HepG2 (cell line): ENCODE measurements at regions not wholly inside any gene's neighbourhood (a gene's known extent, or its start where the extent isn't known, plus 50 kb on each side); places are given as distances from the start of the nearest gene placed in this dataset.

ENCODE experiments used
- ATAC-seq: fragments of 200-7000 bp; cut with Tn5 transposase; 3 replicates; pipeline ENCODE4 v1.9.1; 2020; ENCODE audit warnings: mild to moderate bottlenecking, moderate library complexity
- BruUV-seq: library from RNA; stranded (reverse); fragments of 400-500 nt; replicated peaks from 2 replicates; lab custom pipeline; 2021; lab: Mats Ljungman, UMichigan
- CTCF ChIA-PET: fragments of 300-600 bp; formaldehyde crosslinking; extraction: SDS; loops from one replicate; lab custom pipeline; 2021; ENCODE audit warnings: low total read pairs, inconsistent platforms, low intra/inter-chr PET ratio; lab: Yijun Ruan, JAX
- POLR2A ChIA-PET: fragments of 350-600 bp; sonication (Branson Sonifier 250); formaldehyde crosslinking; loops from one replicate; lab custom pipeline; 2020; ENCODE audit warnings: antibody characterized with exemption, inconsistent platforms; lab: Yijun Ruan, JAX
- DNase-seq: peaks from one replicate; pipeline ENCODE4 v3.0.0-alpha.2; 2015; ENCODE audit warnings: low spot score
- FAIRE-seq: peaks from 3 replicates; lab custom pipeline; 2011; peaks lifted over from hg19 to GRCh38; lab: Jason Lieb, UNC
- H2AFZ ChIP-seq: one replicate; pipeline ENCODE4 v1.6.1; 2011; ENCODE audit warnings: low read length, inconsistent platforms
- H3K27ac ChIP-seq: fragments of 300-600 bp; 3 replicates; pipeline ENCODE4 v1.8.0; 2011; ENCODE audit warnings: mixed run types, mild to moderate bottlenecking, mixed read lengths, low read length, inconsistent platforms; ENCODE audit not compliant: insufficient read depth; ENCODE audit errors: extremely low read length
- H3K27me3 ChIP-seq, 2 experiments: fragments of 200-600 bp in 1 of 2; 2 replicates in 1 of 2; 3 replicates in 1 of 2; pipeline versions ENCODE4 v1.6.0 to v1.8.0; 2011; ENCODE audit warnings: low read length in 2 of 2, mild to moderate bottlenecking in 2 of 2, moderate library complexity in 2 of 2, inconsistent platforms in 1 of 2; ENCODE audit not compliant: insufficient read depth in 2 of 2, control insufficient read depth in 1 of 2
- H3K36me3 ChIP-seq, 2 experiments: fragments of 200-600 bp in 1 of 2; replicated peaks in 1 of 2; 2 replicates in 1 of 2; 3 replicates in 1 of 2; pipeline versions ENCODE4 v1.5.1 to v1.8.0; 2011; ENCODE audit warnings: low read length in 2 of 2, inconsistent platforms in 1 of 2; ENCODE audit not compliant: insufficient read depth in 2 of 2, control insufficient read depth in 1 of 2
- H3K4me1 ChIP-seq: 2 replicates; pipeline ENCODE4 v1.5.1; 2012; ENCODE audit warnings: low read length, inconsistent platforms; ENCODE audit not compliant: insufficient read depth
- H3K4me2 ChIP-seq: 2 replicates; pipeline ENCODE4 v1.6.0; 2011; ENCODE audit warnings: low read depth, low read length, inconsistent platforms
- H3K4me3 ChIP-seq, 3 experiments: fragments of 200-600 bp in 1 of 3; sonication (generic), shearing (Covaris generic) in 1 of 3; replicated peaks in 1 of 3; 2 replicates each; pipeline ENCODE4 v1.5.1; 2011 to 2016; ENCODE audit warnings: low read length in 3 of 3, inconsistent platforms in 2 of 3, low read depth in 2 of 3, mild to moderate bottlenecking in 2 of 3, control low read depth in 1 of 3, mixed read lengths in 1 of 3; ENCODE audit not compliant: insufficient read depth in 1 of 3
- H3K79me2 ChIP-seq: one replicate; pipeline ENCODE4 v1.6.1; 2011; ENCODE audit warnings: low read length, inconsistent platforms; ENCODE audit not compliant: insufficient read depth
- H3K9ac ChIP-seq: 2 replicates; pipeline ENCODE4 v1.6.0; 2011; ENCODE audit warnings: mild to moderate bottlenecking, low read depth, low read length, inconsistent platforms; ENCODE audit not compliant: insufficient read depth
- H3K9me3 ChIP-seq: 2 replicates; pipeline ENCODE4 v1.5.1; 2012; ENCODE audit warnings: mild to moderate bottlenecking, low read length
- H4K20me1 ChIP-seq: 2 replicates; pipeline ENCODE4 v1.6.0; 2011; ENCODE audit warnings: inconsistent platforms, mild to moderate bottlenecking, low read length, moderate library complexity; ENCODE audit not compliant: insufficient read depth
- GATA4 ChIP-seq: sonication (generic); IDR thresholded peaks from 2 replicates; pipeline ENCODE4 v1.6.1; 2016; ENCODE audit warnings: antibody characterized with exemption, low read depth, borderline replicate concordance
- NR2F2 ChIP-seq: IDR thresholded peaks from 2 replicates; pipeline ENCODE4 v1.6.1; 2012; ENCODE audit warnings: low read depth, inconsistent platforms, borderline replicate concordance
- THAP11 ChIP-seq: IDR thresholded peaks from 2 replicates; pipeline ENCODE4 v1.6.1; 2016; ENCODE audit warnings: missing biosample characterization, missing genetic modification reagents
- USF2 ChIP-seq, 2 experiments: sonication (generic) in 1 of 2; formaldehyde crosslinking in 1 of 2; IDR thresholded peaks; 2 replicates each; pipeline versions ENCODE4 v1.5.1 to v1.6.1; 2011 to 2020; ENCODE audit warnings: borderline replicate concordance in 1 of 2, low read depth in 1 of 2, low read length in 1 of 2, mild to moderate bottlenecking in 1 of 2, missing genetic modification reagents in 1 of 2, moderate library complexity in 1 of 2
- ZEB1 ChIP-seq: IDR thresholded peaks from 2 replicates; pipeline ENCODE4 v1.6.1; 2012; ENCODE audit warnings: mild to moderate bottlenecking, low read depth, inconsistent platforms; ENCODE audit not compliant: insufficient replicate concordance
- ZFP82 ChIP-seq: sonication (generic); formaldehyde crosslinking; IDR thresholded peaks from 2 replicates; pipeline ENCODE4 v1.5.1; 2020; ENCODE audit warnings: mild to moderate bottlenecking, missing genetic modification reagents, borderline replicate concordance
- ZNF382 ChIP-seq: sonication (generic); formaldehyde crosslinking; IDR thresholded peaks from 2 replicates; pipeline ENCODE4 v1.5.0; 2020; ENCODE audit warnings: missing genetic modification reagents, mild to moderate bottlenecking, borderline replicate concordance
- ZNF451 ChIP-seq: sonication (generic); formaldehyde crosslinking; IDR thresholded peaks from 2 replicates; pipeline ENCODE4 v1.5.0; 2020; ENCODE audit warnings: mild to moderate bottlenecking, missing genetic modification reagents
- ZNF615 ChIP-seq: sonication (generic); formaldehyde crosslinking; IDR thresholded peaks from 2 replicates; pipeline ENCODE4 v1.5.0; 2020; ENCODE audit warnings: mild to moderate bottlenecking, missing genetic modification reagents, borderline replicate concordance
- ZNF75D ChIP-seq: sonication (generic); formaldehyde crosslinking; IDR thresholded peaks from 2 replicates; pipeline ENCODE4 v1.8.1; 2023; ENCODE audit warnings: missing genetic modification reagents, mild to moderate bottlenecking, borderline replicate concordance
- WGBS: methylation state at CpG from one replicate; pipeline ENCODE4 v1.1.6; 2017; ENCODE audit warnings: low lambda C conversion rate; 5-methylcytosine and 5-hydroxymethylcytosine counted together
- in situ Hi-C: cut with HindIII; loops from 2 replicates; pipeline ENCODE4 v1.10.0; 2017; ENCODE audit warnings: low pct_unique_long_range_greater_than_20kb; ENCODE audit not compliant: extremely low pct_ligation_motif_present
- intact Hi-C: fragments of 100-400 bp; cut with micrococcal nuclease; formaldehyde crosslinking; loops from one replicate; pipeline ENCODE4 v1.10.0; 2022; ENCODE audit not compliant: unreplicated experiment
- TF ChIP-seq, protein P1 (sequence below): sonication (generic); formaldehyde crosslinking; IDR thresholded peaks from 2 replicates; pipeline ENCODE4 v1.9.0; 2021; ENCODE audit warnings: missing genetic modification reagents, borderline replicate concordance
- TF ChIP-seq, protein P2 (sequence below): fragments of 450-650 bp; IDR thresholded peaks from 2 replicates; pipeline ENCODE4 v1.6.1; 2016

DNA sequence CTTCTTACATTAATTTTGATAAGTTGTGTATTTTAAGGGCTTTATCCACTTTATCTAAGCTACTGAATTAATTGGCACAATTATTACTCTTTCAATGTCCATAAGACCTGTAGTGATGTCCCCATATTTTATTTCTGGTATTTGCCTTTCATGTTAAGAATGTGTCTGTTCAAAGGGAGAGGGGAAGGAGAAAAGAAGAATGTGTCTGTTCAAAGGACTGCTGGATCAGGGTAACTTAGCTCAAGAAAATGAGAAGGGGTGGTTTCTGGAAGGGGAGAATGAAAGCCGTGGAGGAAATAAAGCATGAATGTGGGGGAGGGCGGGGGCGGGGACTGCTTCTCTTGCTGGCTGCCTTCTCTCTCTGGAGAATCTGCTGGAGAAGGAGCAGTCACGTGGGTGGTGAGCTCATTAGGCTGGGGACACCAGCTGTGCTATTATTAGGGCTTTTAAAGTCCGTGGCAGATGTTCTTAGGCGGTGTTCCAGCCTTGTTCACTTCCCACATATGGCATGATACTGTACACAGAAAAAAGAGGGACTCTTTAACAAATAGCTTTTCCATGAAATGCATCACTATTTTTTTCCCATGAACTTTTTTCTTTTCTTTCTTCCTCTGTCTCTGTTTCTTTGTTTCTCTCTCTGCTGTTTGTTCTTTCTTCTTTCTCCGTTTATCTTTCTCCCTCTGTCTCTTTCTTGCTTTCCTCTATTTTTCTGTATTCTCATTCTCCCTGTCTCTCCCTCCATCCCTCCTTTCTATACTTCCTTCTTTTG lies 63.7 kb upstream of the ULK4 start:
- no peaks in the 10 kb centered on the region for H3K27me3 ChIP-seq
- H3K9me3 ChIP-seq, result no peaks in the 10 kb centered on the region
- H2AFZ ChIP-seq, result no peak overlapping the region
- ChIA-PET POLR2A (no interaction called here), CTCF (no interaction called here)
- peak overlapping the region; percentile 19; the same call in 1 of the 2 replicates for H3K4me2 ChIP-seq
- no peaks in the 10 kb centered on the region for H3K36me3 ChIP-seq
- H3K4me1 ChIP-seq, result peaks cover 60% of the 10 kb centered on the region
- TF ChIP-seq ZNF451 (CRISPR knock-in tag), result no peak
- no peak for TF ChIP-seq THAP11
- TF ChIP-seq ZEB1, result no peak
- TF ChIP-seq ZNF382 (CRISPR knock-in tag), result peak; percentile 83; the same call in 1 of the 2 replicates
- TF ChIP-seq, protein P1, sequence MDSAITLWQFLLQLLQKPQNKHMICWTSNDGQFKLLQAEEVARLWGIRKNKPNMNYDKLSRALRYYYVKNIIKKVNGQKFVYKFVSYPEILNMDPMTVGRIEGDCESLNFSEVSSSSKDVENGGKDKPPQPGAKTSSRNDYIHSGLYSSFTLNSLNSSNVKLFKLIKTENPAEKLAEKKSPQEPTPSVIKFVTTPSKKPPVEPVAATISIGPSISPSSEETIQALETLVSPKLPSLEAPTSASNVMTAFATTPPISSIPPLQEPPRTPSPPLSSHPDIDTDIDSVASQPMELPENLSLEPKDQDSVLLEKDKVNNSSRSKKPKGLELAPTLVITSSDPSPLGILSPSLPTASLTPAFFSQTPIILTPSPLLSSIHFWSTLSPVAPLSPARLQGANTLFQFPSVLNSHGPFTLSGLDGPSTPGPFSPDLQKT (CRISPR knock-in tag), result no peak
- TF ChIP-seq USF2 (IDR thresholded peaks at IDR 0.05; ENCODE audit: low read depth, low read length), result peak; percentile 57; the same call in 1 of the 2 replicates
- TF ChIP-seq USF2 (CRISPR knock-in tag; IDR thresholded peaks at IDR 0.05; ENCODE audit: borderline replicate concordance), result no peak; the same call in 1 of the 2 replicates
- no peak for TF ChIP-seq GATA4
- no peak for TF ChIP-seq ZNF75D
- TF ChIP-seq ZNF615 (CRISPR knock-in tag), result no peak
- TF ChIP-seq, protein P2, sequence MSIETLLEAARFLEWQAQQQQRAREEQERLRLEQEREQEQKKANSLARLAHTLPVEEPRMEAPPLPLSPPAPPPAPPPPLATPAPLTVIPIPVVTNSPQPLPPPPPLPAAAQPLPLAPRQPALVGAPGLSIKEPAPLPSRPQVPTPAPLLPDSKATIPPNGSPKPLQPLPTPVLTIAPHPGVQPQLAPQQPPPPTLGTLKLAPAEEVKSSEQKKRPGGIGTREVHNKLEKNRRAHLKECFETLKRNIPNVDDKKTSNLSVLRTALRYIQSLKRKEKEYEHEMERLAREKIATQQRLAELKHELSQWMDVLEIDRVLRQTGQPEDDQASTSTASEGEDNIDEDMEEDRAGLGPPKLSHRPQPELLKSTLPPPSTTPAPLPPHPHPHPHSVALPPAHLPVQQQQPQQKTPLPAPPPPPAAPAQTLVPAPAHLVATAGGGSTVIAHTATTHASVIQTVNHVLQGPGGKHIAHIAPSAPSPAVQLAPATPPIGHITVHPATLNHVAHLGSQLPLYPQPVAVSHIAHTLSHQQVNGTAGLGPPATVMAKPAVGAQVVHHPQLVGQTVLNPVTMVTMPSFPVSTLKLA, result no peak
- TF ChIP-seq ZFP82 (CRISPR knock-in tag), result no peak
- TF ChIP-seq NR2F2, result no peak
- H3K79me2 ChIP-seq, result peaks cover 75% of the 10 kb centered on the region
- in situ Hi-C loops (no loop called here), intact Hi-C loops (no loop called here)
- ATAC-seq (peak; percentile 37; the same call in 1 of the 3 replicates), DNase-seq (no peak), FAIRE-seq (no peak)
- 45% methylated on average over 7 of the region's 7 CpGs for WGBS
- H3K27ac ChIP-seq, result peak overlapping the region; percentile 8
- BruUV-seq, result no TSS peak
- H3K9ac ChIP-seq, result no peak overlapping the region
- peaks cover 7% of the 10 kb centered on the region; the same call in 1 of the 2 replicates for H4K20me1 ChIP-seq
- H3K4me3 ChIP-seq, result no peak overlapping the region
